ENCODE measurements at regions not wholly inside any gene's neighbourhood (a gene's known extent, or its start where the extent isn't known, plus 50 kb on each side); places are given as distances from the start of the nearest gene placed in this dataset.

DNA sequence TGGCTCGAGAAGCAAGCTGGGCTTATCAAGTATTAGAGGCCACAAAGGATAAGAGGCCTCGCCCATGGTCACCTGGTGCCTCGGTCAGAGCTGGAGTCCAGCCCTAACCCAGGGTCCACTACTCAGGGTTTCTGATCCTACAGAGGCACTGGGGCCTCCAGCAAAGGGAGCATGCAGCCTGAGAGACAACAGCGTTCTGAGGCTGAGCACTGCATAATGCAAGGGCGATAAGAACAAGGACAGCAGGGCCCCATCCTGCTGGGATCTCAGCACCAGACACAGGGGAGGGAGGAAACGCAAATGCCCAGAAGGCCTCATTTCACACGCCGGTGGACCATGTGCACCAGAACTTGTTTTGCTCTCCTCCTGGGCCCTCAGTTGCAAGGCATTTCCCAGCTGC lies 63.0 kb downstream of the C5orf15 start:
- TF ChIP-seq, protein P1, sequence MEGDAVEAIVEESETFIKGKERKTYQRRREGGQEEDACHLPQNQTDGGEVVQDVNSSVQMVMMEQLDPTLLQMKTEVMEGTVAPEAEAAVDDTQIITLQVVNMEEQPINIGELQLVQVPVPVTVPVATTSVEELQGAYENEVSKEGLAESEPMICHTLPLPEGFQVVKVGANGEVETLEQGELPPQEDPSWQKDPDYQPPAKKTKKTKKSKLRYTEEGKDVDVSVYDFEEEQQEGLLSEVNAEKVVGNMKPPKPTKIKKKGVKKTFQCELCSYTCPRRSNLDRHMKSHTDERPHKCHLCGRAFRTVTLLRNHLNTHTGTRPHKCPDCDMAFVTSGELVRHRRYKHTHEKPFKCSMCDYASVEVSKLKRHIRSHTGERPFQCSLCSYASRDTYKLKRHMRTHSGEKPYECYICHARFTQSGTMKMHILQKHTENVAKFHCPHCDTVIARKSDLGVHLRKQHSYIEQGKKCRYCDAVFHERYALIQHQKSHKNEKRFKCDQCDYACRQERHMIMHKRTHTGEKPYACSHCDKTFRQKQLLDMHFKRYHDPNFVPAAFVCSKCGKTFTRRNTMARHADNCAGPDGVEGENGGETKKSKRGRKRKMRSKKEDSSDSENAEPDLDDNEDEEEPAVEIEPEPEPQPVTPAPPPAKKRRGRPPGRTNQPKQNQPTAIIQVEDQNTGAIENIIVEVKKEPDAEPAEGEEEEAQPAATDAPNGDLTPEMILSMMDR (IDR thresholded peaks at IDR 0.05): no peak
- no peak for TF ChIP-seq POLR2A (IDR thresholded peaks at IDR 0.05)

All from thyroid gland (tissue), 4 donors.